ENCODE measurements at regions not wholly inside any gene's neighbourhood (a gene's known extent, or its start where the extent isn't known, plus 50 kb on each side); places are given as distances from the start of the nearest gene placed in this dataset.

- TF ChIP-seq POLR2A (IDR thresholded peaks at IDR 0.05; ENCODE audit: low read length) (no peak), GATA1 (IDR thresholded peaks at IDR 0.05; ENCODE audit: low read depth, low read length) (no peak)
Measured at GRCh38 chr18:8883409-8883668, 178.0 kb downstream of the MTCL1 start.

Measured in erythroblast (primary cell).